ENCODE measurements at regions not wholly inside any gene's neighbourhood (a gene's known extent, or its start where the extent isn't known, plus 50 kb on each side); places are given as distances from the start of the nearest gene placed in this dataset.

DNA sequence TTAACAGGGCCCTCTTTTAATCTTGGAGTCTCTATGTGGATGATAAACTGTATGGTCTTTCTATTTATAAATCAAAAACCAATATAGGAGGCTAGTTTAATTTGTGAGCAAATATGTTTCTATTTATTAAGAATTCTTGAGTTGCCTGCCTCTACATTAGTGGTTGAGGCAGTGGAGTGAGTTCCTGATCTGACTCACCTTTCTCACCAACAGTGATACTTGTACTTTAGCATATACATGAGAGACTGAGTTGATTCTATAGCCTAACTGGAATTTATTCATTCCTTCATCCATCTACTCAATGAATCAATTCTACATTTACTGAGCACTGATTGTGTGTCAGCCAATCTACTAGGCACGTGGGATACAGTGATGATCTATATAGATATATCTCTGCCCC lies 126.9 kb downstream of the TRMT11 start:
- Histone ChIP-seq H4K20me1 (no peaks in the 10 kb centered on the region), H3K4me2 (no peak overlapping the region), H3K4me3 (no peak overlapping the region), H3K27me3 (no peaks in the 10 kb centered on the region), H3K4me1 (peaks cover under 1% of the 10 kb centered on the region; the same call in 1 of the 2 replicates), H3K9ac (no peak overlapping the region), H3K9me3 (no peaks in the 10 kb centered on the region), H3K27ac (no peak overlapping the region), H3K36me3 (no peaks in the 10 kb centered on the region)
- no peak for TF ChIP-seq Cebpa-rat (IDR thresholded peaks at IDR 0.05)

DNA sequence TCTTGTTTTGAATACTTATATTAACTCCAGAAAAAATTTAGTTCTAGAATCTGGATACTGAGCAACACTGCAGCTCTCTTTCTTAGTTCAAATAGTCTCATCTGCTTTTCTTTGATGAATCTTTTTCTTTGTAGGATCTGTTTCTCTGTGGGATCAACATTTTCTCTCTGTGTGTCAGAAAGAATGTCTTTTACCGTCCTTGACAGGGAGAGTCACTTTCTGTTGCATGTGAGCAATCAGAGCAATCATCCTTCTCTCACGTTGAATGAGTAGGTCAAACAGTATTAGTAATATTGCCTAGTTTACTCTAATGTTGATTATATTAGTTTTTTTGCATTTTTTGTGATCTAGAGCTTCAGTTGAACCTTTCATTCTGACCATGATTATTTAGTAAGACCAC lies 130.9 kb downstream of the TRMT11 start:
- Histone ChIP-seq H3K9ac (no peak overlapping the region), H3K4me3 (no peak overlapping the region), H3K36me3 (no peaks in the 10 kb centered on the region), H4K20me1 (no peaks in the 10 kb centered on the region), H3K4me2 (no peak overlapping the region), H3K9me3 (no peaks in the 10 kb centered on the region), H3K4me1 (no peaks in the 10 kb centered on the region), H3K27ac (no peak overlapping the region), H3K27me3 (no peaks in the 10 kb centered on the region)
- no peak for TF ChIP-seq Cebpa-rat (IDR thresholded peaks at IDR 0.05)

DNA sequence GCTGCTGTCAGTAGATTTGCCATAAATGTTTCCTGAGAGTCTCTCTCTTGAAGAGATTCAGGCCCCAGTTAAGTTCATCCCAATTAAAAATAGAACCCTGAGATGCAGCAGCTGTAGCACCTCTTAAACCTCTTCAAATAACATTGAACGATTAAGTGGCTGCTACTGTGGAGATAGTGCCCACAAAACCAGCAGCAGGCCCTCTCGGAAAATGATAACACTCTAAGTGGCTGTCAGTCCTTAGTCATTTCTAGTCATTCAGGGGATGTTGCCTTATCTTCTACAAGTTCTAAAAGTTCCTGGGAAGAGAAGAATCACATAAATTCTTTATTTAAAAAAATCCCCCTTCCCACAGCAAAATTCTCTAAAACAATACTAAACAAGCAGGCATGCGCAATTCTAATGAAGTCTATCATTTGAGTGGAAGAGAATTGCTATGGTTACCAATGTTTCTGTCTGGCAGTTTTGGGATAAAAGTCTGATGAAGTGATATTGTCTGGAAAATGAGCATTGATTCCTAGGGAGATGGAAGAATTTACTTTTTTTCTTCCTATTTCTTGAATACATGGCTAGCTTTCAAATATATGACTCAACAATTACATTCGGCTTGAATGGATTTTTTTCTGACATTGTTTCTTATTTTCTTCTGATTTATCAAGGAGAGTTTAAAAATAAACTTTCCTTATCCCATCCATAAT lies 131.9 kb downstream of the TRMT11 start:
- H3K9ac ChIP-seq: no peak overlapping the region
- H3K9me3 ChIP-seq: no peaks in the 10 kb centered on the region
- no peaks in the 10 kb centered on the region for H4K20me1 ChIP-seq
- no peaks in the 10 kb centered on the region for H3K4me1 ChIP-seq
- TF ChIP-seq Cebpa-rat (IDR thresholded peaks at IDR 0.05): no peak
- H3K4me2 ChIP-seq: no peak overlapping the region
- no peaks in the 10 kb centered on the region for H3K27me3 ChIP-seq
- no peak overlapping the region for H3K4me3 ChIP-seq
- H3K27ac ChIP-seq: no peak overlapping the region
- no peaks in the 10 kb centered on the region for H3K36me3 ChIP-seq

DNA sequence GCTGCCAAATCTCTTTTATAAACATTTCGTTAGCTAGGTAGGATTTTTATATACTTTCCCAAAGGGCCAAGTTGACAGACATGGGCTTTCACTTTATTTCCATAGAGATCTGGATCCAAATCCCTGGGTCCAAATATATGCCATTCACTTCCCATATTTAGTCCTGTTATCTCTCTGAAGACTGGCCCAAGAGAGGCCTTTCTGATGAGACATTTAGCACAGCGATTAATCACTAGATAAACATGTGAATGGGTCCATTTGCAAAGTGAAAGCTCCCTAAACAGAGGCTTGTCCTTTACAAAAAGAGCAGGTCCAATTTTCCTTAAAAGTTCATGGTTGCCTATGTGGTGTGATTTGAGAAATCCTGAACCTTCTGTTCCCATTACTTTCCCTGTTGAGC lies 132.6 kb downstream of the TRMT11 start:
- Histone ChIP-seq H3K27ac (no peak overlapping the region), H3K27me3 (no peaks in the 10 kb centered on the region), H3K36me3 (no peaks in the 10 kb centered on the region), H3K4me1 (no peaks in the 10 kb centered on the region), H3K9me3 (no peaks in the 10 kb centered on the region), H4K20me1 (no peaks in the 10 kb centered on the region), H3K4me2 (no peak overlapping the region), H3K9ac (no peak overlapping the region), H3K4me3 (no peak overlapping the region)
- TF ChIP-seq Cebpa-rat (IDR thresholded peaks at IDR 0.05): no peak

GRCh38 chr6:126123226-126123625 lies 136.9 kb downstream of the TRMT11 start:
- H3K27me3 ChIP-seq: no peaks in the 10 kb centered on the region
- no peak overlapping the region for H3K27ac ChIP-seq
- H3K36me3 ChIP-seq: no peaks in the 10 kb centered on the region
- no peak for TF ChIP-seq Cebpa-rat (IDR thresholded peaks at IDR 0.05)
- no peaks in the 10 kb centered on the region for H3K4me1 ChIP-seq
- H4K20me1 ChIP-seq: no peaks in the 10 kb centered on the region
- no peak overlapping the region for H3K9ac ChIP-seq
- no peak overlapping the region for H3K4me3 ChIP-seq
- no peaks in the 10 kb centered on the region for H3K9me3 ChIP-seq
- no peak overlapping the region for H3K4me2 ChIP-seq

DNA sequence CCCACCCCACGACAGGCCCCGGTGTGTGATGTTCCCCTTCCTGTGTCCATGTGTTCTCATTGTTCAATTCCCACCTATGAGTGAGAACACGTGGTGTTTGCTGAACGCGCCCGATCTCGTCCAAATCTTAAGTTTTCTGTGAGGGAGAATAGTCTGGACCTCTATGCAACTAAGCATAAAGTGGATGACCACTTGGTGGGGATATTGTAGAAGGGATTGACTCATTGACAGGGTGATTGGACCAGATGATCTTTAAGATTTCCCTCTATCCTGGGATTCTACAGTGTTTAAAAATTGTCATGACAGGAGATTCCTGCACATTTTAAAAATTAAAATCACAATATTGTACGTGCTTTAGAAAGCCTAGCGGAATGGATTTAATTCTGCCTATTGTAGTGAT lies 141.3 kb downstream of the TRMT11 start:
- Histone ChIP-seq H3K4me2 (no peak overlapping the region), H3K27me3 (no peaks in the 10 kb centered on the region), H3K4me1 (no peaks in the 10 kb centered on the region), H3K27ac (no peak overlapping the region), H4K20me1 (no peaks in the 10 kb centered on the region), H3K9me3 (no peaks in the 10 kb centered on the region), H3K4me3 (no peak overlapping the region), H3K36me3 (no peaks in the 10 kb centered on the region), H3K9ac (no peak overlapping the region)
- TF ChIP-seq Cebpa-rat (IDR thresholded peaks at IDR 0.05): no peak

DNA sequence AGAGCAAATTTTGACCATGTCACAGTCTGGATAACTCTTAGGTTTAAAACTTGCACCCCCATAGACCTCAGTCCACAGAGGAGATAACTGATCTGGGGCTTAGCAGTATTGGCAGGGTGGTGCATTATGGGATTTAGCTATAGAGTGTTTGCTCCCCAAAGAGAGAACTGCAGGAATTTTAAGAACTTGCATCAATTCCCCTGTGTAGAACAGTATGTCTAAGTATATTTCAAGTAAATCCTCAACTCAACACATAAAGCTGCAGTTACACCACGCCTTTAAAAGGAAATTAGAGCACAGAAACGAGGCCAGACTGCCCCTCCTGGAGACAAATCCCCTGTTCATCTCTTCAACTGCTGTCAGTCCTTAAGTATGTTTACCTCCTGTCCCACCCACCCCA lies 144.9 kb downstream of the TRMT11 start:
- Histone ChIP-seq H4K20me1 (no peaks in the 10 kb centered on the region), H3K4me1 (no peaks in the 10 kb centered on the region), H3K9me3 (no peaks in the 10 kb centered on the region), H3K4me3 (no peak overlapping the region), H3K27ac (no peak overlapping the region), H3K9ac (no peak overlapping the region), H3K4me2 (no peak overlapping the region), H3K27me3 (no peaks in the 10 kb centered on the region), H3K36me3 (no peaks in the 10 kb centered on the region)
- TF ChIP-seq Cebpa-rat (IDR thresholded peaks at IDR 0.05): no peak

- Histone ChIP-seq H3K4me1 (no peaks in the 10 kb centered on the region), H3K9me3 (no peaks in the 10 kb centered on the region), H4K20me1 (no peaks in the 10 kb centered on the region), H3K27me3 (no peaks in the 10 kb centered on the region), H3K4me3 (no peak overlapping the region), H3K36me3 (no peaks in the 10 kb centered on the region), H3K9ac (no peak overlapping the region), H3K4me2 (no peak overlapping the region), H3K27ac (no peak overlapping the region)
- no peak for TF ChIP-seq Cebpa-rat (IDR thresholded peaks at IDR 0.05)
These were observed 147.6 kb downstream of the TRMT11 start for GRCh38 chr6:126133984-126134383.

- Histone ChIP-seq H3K27ac (no peak overlapping the region), H3K4me2 (no peak overlapping the region), H3K9me3 (no peaks in the 10 kb centered on the region), H3K4me1 (no peaks in the 10 kb centered on the region), H3K4me3 (no peak overlapping the region), H4K20me1 (no peaks in the 10 kb centered on the region), H3K9ac (no peak overlapping the region), H3K27me3 (no peaks in the 10 kb centered on the region), H3K36me3 (no peaks in the 10 kb centered on the region)
- no peak for TF ChIP-seq Cebpa-rat (IDR thresholded peaks at IDR 0.05)
These were observed 148.2 kb downstream of the TRMT11 start for GRCh38 chr6:126134491-126134890.

DNA sequence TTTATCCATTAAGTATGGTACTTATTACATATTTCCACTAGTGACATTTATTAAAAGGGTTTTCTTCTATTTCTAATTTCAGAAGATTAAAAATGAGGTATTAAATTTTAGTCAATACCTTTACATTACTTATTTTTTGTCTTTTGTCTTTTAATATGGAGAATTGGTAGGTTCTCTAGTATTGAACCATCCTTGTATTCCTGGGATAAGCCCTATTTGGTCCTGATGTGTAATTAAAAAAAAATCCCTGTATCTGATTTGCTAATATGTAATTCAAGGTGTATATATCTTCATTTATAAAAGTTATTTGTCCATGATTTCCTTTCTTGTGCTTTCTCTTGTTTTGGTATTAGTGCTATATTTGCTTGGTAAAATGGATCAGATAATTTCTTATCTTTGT lies 153.7 kb downstream of the TRMT11 start:
- H4K20me1 ChIP-seq: no peaks in the 10 kb centered on the region
- TF ChIP-seq Cebpa-rat (IDR thresholded peaks at IDR 0.05): no peak
- H3K27me3 ChIP-seq: no peaks in the 10 kb centered on the region

GRCh38 chr6:126143761-126144251 lies 157.5 kb downstream of the TRMT11 start:
- Histone ChIP-seq H3K9ac (no peak overlapping the region), H3K27ac (no peak overlapping the region), H3K27me3 (no peaks in the 10 kb centered on the region), H3K9me3 (no peaks in the 10 kb centered on the region), H3K36me3 (no peaks in the 10 kb centered on the region), H3K4me1 (no peaks in the 10 kb centered on the region), H3K4me3 (no peak overlapping the region), H3K4me2 (no peak overlapping the region), H4K20me1 (no peaks in the 10 kb centered on the region)
- no peak for TF ChIP-seq Cebpa-rat (IDR thresholded peaks at IDR 0.05)

More for the DNA sequence above, 153.7 kb downstream of the TRMT11 start:
- no peak overlapping the region for H3K4me3 ChIP-seq
- no peaks in the 10 kb centered on the region for H3K4me1 ChIP-seq
- no peaks in the 10 kb centered on the region for H3K9me3 ChIP-seq
- no peak overlapping the region for H3K9ac ChIP-seq
- H3K36me3 ChIP-seq: no peaks in the 10 kb centered on the region
- no peak overlapping the region for H3K4me2 ChIP-seq
- H3K27ac ChIP-seq: no peak overlapping the region

Data from BLaER1 (cell line).